ENCODE measurements at regions not wholly inside any gene's neighbourhood (a gene's known extent, or its start where the extent isn't known, plus 50 kb on each side); places are given as distances from the start of the nearest gene placed in this dataset.

- TF ChIP-seq, protein P1, sequence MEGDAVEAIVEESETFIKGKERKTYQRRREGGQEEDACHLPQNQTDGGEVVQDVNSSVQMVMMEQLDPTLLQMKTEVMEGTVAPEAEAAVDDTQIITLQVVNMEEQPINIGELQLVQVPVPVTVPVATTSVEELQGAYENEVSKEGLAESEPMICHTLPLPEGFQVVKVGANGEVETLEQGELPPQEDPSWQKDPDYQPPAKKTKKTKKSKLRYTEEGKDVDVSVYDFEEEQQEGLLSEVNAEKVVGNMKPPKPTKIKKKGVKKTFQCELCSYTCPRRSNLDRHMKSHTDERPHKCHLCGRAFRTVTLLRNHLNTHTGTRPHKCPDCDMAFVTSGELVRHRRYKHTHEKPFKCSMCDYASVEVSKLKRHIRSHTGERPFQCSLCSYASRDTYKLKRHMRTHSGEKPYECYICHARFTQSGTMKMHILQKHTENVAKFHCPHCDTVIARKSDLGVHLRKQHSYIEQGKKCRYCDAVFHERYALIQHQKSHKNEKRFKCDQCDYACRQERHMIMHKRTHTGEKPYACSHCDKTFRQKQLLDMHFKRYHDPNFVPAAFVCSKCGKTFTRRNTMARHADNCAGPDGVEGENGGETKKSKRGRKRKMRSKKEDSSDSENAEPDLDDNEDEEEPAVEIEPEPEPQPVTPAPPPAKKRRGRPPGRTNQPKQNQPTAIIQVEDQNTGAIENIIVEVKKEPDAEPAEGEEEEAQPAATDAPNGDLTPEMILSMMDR (IDR thresholded peaks at IDR 0.05): no peak
- no peak for TF ChIP-seq POLR2A (IDR thresholded peaks at IDR 0.05)
These were observed 51.9 kb upstream of the NUDT4 start for GRCh38 chr12:93325855-93326254.
